ENCODE measurements at regions not wholly inside any gene's neighbourhood (a gene's known extent, or its start where the extent isn't known, plus 50 kb on each side); places are given as distances from the start of the nearest gene placed in this dataset.

DNA sequence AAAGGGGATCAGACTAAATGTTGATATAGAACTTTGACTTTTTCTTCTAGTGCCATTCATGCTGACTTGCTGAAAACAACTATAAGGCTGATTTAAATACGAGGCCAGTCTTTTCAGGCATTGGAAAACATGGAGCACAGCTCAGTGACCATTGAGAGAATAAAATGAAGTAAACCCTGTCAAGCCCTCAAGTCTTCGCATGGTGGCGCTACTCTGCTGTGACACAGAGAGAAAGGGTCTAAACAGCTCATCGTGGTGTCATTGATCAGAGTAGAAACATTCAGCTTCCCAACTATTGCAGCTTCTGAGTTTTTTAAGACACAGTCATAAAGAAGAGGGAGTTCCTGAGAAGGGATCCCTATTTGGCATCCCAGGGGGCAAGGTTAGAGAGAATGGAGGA is 716.2 kb downstream of the DIPK2A start:
- Histone ChIP-seq H3K27me3 (ENCODE audit: control insufficient read depth in 1 of 2, insufficient read depth in 1 of 2, low read length in 2 of 2) (no peaks in the 10 kb centered on the region), H3K4me2 (ENCODE audit: low read length, poor library complexity, severe bottlenecking) (no peak overlapping the region), H2BK12ac (ENCODE audit: low read length in 2 of 2) (no peak overlapping the region), H2BK5ac (ENCODE audit: low read depth, low read length, poor library complexity, severe bottlenecking) (no peak overlapping the region), H2AK5ac (ENCODE audit: low read length, severe bottlenecking) (no peak overlapping the region), H3K9me3 (ENCODE audit: control insufficient read depth, low read length) (peaks cover 25% of the 10 kb centered on the region), H4K8ac (ENCODE audit: low read length) (no peak overlapping the region), H3K18ac (ENCODE audit: low read depth in 1 of 2, low read length in 2 of 2) (no peak overlapping the region), H3K36me3 (ENCODE audit: control insufficient read depth in 1 of 2, insufficient read depth in 2 of 2, low read depth in 1 of 2, low read length in 2 of 2) (no peaks in the 10 kb centered on the region), H3K9ac (ENCODE audit: low read length) (no peak overlapping the region), H2BK120ac (ENCODE audit: low read depth, low read length) (no peak overlapping the region), H3K23ac (ENCODE audit: low read length in 2 of 2) (no peak overlapping the region), H3K4ac (ENCODE audit: low read depth in 1 of 2, low read length in 2 of 2) (no peak overlapping the region), H3K4me3 (ENCODE audit: insufficient read depth in 1 of 2, low read depth in 1 of 2, low read length in 2 of 2) (no peak overlapping the region), H4K91ac (ENCODE audit: low read length) (no peak overlapping the region), H2AFZ (ENCODE audit: low read depth, low read length) (no peak overlapping the region), H3K14ac (ENCODE audit: low read length in 2 of 2) (no peak overlapping the region), H3K27ac (ENCODE audit: low read length, poor library complexity, severe bottlenecking) (no peak overlapping the region), H3K79me1 (replicated peaks; ENCODE audit: low read length, poor library complexity, severe bottlenecking) (no peaks in the 10 kb centered on the region), H3K4me1 (ENCODE audit: control insufficient read depth, insufficient read depth, low read depth, low read length) (no peaks in the 10 kb centered on the region), H2BK15ac (ENCODE audit: low read depth, poor library complexity, severe bottlenecking) (no peak overlapping the region)
- no peak for DNase-seq
- WGBS = 89% methylated on average over 4 of the region's 4 CpGs

DNA sequence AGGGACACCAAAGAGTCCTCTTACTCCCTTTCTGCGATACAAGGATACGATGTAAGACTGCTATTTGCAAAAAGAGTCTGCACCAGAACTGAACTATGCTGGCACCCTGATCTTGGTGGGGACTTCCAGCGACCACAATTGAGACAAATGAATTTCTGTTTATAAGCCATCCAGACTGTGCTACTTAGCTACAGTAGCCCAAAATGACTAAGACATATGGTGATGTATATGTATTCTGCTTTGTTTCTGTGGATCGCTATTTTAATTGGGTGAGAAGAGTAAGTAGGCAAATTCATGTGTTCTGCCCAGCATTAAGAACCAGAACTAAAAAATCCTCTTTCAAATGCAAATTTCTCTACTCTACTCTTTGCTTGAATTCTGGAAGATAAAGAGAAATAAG is 720.9 kb downstream of the DIPK2A start:
- H2BK12ac ChIP-seq (ENCODE audit: low read length in 2 of 2) = no peak overlapping the region
- H3K18ac ChIP-seq (ENCODE audit: low read depth in 1 of 2, low read length in 2 of 2) = no peak overlapping the region
- H3K4me1 ChIP-seq (ENCODE audit: control insufficient read depth, insufficient read depth, low read depth, low read length) = no peaks in the 10 kb centered on the region
- no peak overlapping the region for H4K8ac ChIP-seq (ENCODE audit: low read length)
- H3K9ac ChIP-seq (ENCODE audit: low read length) = no peak overlapping the region
- no peak overlapping the region for H3K4ac ChIP-seq (ENCODE audit: low read depth in 1 of 2, low read length in 2 of 2)
- H3K14ac ChIP-seq (ENCODE audit: low read length in 2 of 2) = no peak overlapping the region
- WGBS = 100% methylated on average over 3 of the region's 4 CpGs
- no peaks in the 10 kb centered on the region for H3K27me3 ChIP-seq (ENCODE audit: control insufficient read depth in 1 of 2, insufficient read depth in 1 of 2, low read length in 2 of 2)
- no peak overlapping the region for H3K4me3 ChIP-seq (ENCODE audit: insufficient read depth in 1 of 2, low read depth in 1 of 2, low read length in 2 of 2)
- H3K23ac ChIP-seq (ENCODE audit: low read length in 2 of 2) = no peak overlapping the region
- no peaks in the 10 kb centered on the region for H3K36me3 ChIP-seq (ENCODE audit: control insufficient read depth in 1 of 2, insufficient read depth in 2 of 2, low read depth in 1 of 2, low read length in 2 of 2)
- DNase-seq = no peak
- no peak overlapping the region for H4K91ac ChIP-seq (ENCODE audit: low read length)
- no peak overlapping the region for H3K27ac ChIP-seq (ENCODE audit: low read length, poor library complexity, severe bottlenecking)
- H3K9me3 ChIP-seq (ENCODE audit: control insufficient read depth, low read length) = peaks cover 19% of the 10 kb centered on the region
- no peak overlapping the region for H2BK5ac ChIP-seq (ENCODE audit: low read depth, low read length, poor library complexity, severe bottlenecking)
- H2BK120ac ChIP-seq (ENCODE audit: low read depth, low read length) = no peak overlapping the region
- no peak overlapping the region for H3K4me2 ChIP-seq (ENCODE audit: low read length, poor library complexity, severe bottlenecking)
- no peak overlapping the region for H2BK15ac ChIP-seq (ENCODE audit: low read depth, poor library complexity, severe bottlenecking)
- no peak overlapping the region for H2AK5ac ChIP-seq (ENCODE audit: low read length, severe bottlenecking)
- no peaks in the 10 kb centered on the region for H3K79me1 ChIP-seq (replicated peaks; ENCODE audit: low read length, poor library complexity, severe bottlenecking)
- H2AFZ ChIP-seq (ENCODE audit: low read depth, low read length) = no peak overlapping the region

DNA sequence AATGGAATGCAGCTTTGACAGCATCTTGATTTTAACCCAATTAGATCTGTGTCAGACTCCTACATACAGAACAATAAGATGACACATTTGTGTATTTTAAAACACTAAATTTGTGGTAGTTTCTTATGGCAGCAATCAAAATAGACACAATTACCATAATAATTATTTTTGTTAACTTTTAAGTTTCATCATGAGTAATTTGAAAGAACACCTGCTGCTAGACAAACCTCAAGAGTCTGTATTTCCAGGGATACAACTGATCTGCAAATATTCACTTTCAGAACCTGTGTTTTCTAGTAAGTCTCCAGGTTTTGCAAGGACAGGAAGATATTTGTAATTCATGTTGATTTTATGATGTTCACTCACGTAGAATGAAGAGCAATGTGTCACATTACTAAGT is 736.8 kb downstream of the DIPK2A start:
- no peak overlapping the region for H3K14ac ChIP-seq (ENCODE audit: low read length in 2 of 2)
- no peak overlapping the region for H3K18ac ChIP-seq (ENCODE audit: low read depth in 1 of 2, low read length in 2 of 2)
- no peak overlapping the region for H4K8ac ChIP-seq (ENCODE audit: low read length)
- no peak for DNase-seq
- no peak overlapping the region for H2AFZ ChIP-seq (ENCODE audit: low read depth, low read length)
- H3K27ac ChIP-seq (ENCODE audit: low read length, poor library complexity, severe bottlenecking) = no peak overlapping the region
- no peaks in the 10 kb centered on the region for H3K27me3 ChIP-seq (ENCODE audit: control insufficient read depth in 1 of 2, insufficient read depth in 1 of 2, low read length in 2 of 2)
- no CpG with 5 or more reads among the region's 1 CpG for WGBS
- no peak overlapping the region for H2BK12ac ChIP-seq (ENCODE audit: low read length in 2 of 2)
- no peaks in the 10 kb centered on the region for H3K79me1 ChIP-seq (replicated peaks; ENCODE audit: low read length, poor library complexity, severe bottlenecking)
- H3K4ac ChIP-seq (ENCODE audit: low read depth in 1 of 2, low read length in 2 of 2) = no peak overlapping the region
- no peak overlapping the region for H4K91ac ChIP-seq (ENCODE audit: low read length)
- no peak overlapping the region for H2BK15ac ChIP-seq (ENCODE audit: low read depth, poor library complexity, severe bottlenecking)
- H3K4me1 ChIP-seq (ENCODE audit: control insufficient read depth, insufficient read depth, low read depth, low read length) = no peaks in the 10 kb centered on the region
- H3K9me3 ChIP-seq (ENCODE audit: control insufficient read depth, low read length) = no peaks in the 10 kb centered on the region
- no peaks in the 10 kb centered on the region for H3K36me3 ChIP-seq (ENCODE audit: control insufficient read depth in 1 of 2, insufficient read depth in 2 of 2, low read depth in 1 of 2, low read length in 2 of 2)
- H2AK5ac ChIP-seq (ENCODE audit: low read length, severe bottlenecking) = no peak overlapping the region
- H3K9ac ChIP-seq (ENCODE audit: low read length) = no peak overlapping the region
- H3K4me3 ChIP-seq (ENCODE audit: insufficient read depth in 1 of 2, low read depth in 1 of 2, low read length in 2 of 2) = no peak overlapping the region
- H3K4me2 ChIP-seq (ENCODE audit: low read length, poor library complexity, severe bottlenecking) = no peak overlapping the region
- H2BK5ac ChIP-seq (ENCODE audit: low read depth, low read length, poor library complexity, severe bottlenecking) = no peak overlapping the region
- no peak overlapping the region for H2BK120ac ChIP-seq (ENCODE audit: low read depth, low read length)
- no peak overlapping the region for H3K23ac ChIP-seq (ENCODE audit: low read length in 2 of 2)

- no peak overlapping the region for H2BK15ac ChIP-seq (ENCODE audit: low read depth, poor library complexity, severe bottlenecking)
- H3K4me2 ChIP-seq (ENCODE audit: low read length, poor library complexity, severe bottlenecking) = no peak overlapping the region
- H2AK5ac ChIP-seq (ENCODE audit: low read length, severe bottlenecking) = no peak overlapping the region
- H2BK120ac ChIP-seq (ENCODE audit: low read depth, low read length) = no peak overlapping the region
- DNase-seq = no peak
- H3K14ac ChIP-seq (ENCODE audit: low read length in 2 of 2) = no peak overlapping the region
- H3K9me3 ChIP-seq (ENCODE audit: control insufficient read depth, low read length) = no peaks in the 10 kb centered on the region
- no peak overlapping the region for H3K27ac ChIP-seq (ENCODE audit: low read length, poor library complexity, severe bottlenecking)
- no peak overlapping the region for H3K4ac ChIP-seq (ENCODE audit: low read depth in 1 of 2, low read length in 2 of 2)
- no peak overlapping the region for H3K23ac ChIP-seq (ENCODE audit: low read length in 2 of 2)
- no peaks in the 10 kb centered on the region for H3K4me1 ChIP-seq (ENCODE audit: control insufficient read depth, insufficient read depth, low read depth, low read length)
- no peaks in the 10 kb centered on the region for H3K79me1 ChIP-seq (replicated peaks; ENCODE audit: low read length, poor library complexity, severe bottlenecking)
- H4K8ac ChIP-seq (ENCODE audit: low read length) = no peak overlapping the region
- H3K9ac ChIP-seq (ENCODE audit: low read length) = no peak overlapping the region
- no peaks in the 10 kb centered on the region for H3K36me3 ChIP-seq (ENCODE audit: control insufficient read depth in 1 of 2, insufficient read depth in 2 of 2, low read depth in 1 of 2, low read length in 2 of 2)
- no peak overlapping the region for H2AFZ ChIP-seq (ENCODE audit: low read depth, low read length)
- H3K4me3 ChIP-seq (ENCODE audit: insufficient read depth in 1 of 2, low read depth in 1 of 2, low read length in 2 of 2) = no peak overlapping the region
- no peak overlapping the region for H3K18ac ChIP-seq (ENCODE audit: low read depth in 1 of 2, low read length in 2 of 2)
- no peak overlapping the region for H2BK12ac ChIP-seq (ENCODE audit: low read length in 2 of 2)
- H3K27me3 ChIP-seq (ENCODE audit: control insufficient read depth in 1 of 2, insufficient read depth in 1 of 2, low read length in 2 of 2) = no peaks in the 10 kb centered on the region
- 100% methylated on average over 6 of the region's 7 CpGs for WGBS
- H2BK5ac ChIP-seq (ENCODE audit: low read depth, low read length, poor library complexity, severe bottlenecking) = no peak overlapping the region
- no peak overlapping the region for H4K91ac ChIP-seq (ENCODE audit: low read length)
Measured at GRCh38 chr3:144737281-144737680, 765.7 kb downstream of the DIPK2A start.
